Gastrocnemius medialis (tissue), 4 donors: ENCODE measurements at regions not wholly inside any gene's neighbourhood (a gene's known extent, or its start where the extent isn't known, plus 50 kb on each side); places are given as distances from the start of the nearest gene placed in this dataset.

Experiments used
- ATAC-seq, 2 donors: fragments of 150-250 bp; one replicate each; pipeline ENCODE4 v1.9.1; 2016
- DNase-seq, 2 donors: peaks; one replicate each; pipeline ENCODE4 v3.0.0-alpha.2; 2019
- H3K27ac ChIP-seq, 4 donors: fragments of 200-600 bp; sonication (generic); 1 replicate in 1 of 4; 2 replicates in 3 of 4; pipeline ENCODE4 v1.5.1; 2016 to 2018; ENCODE audit warnings: mild to moderate bottlenecking in 2 of 4, moderate library complexity in 1 of 4
- H3K27me3 ChIP-seq, 3 donors: fragments of 200-600 bp; sonication (generic) in 2 of 3; 1 replicate in 1 of 3; 2 replicates in 2 of 3; pipeline versions ENCODE4 v1.5.1 to v1.6.0; 2016 to 2019; ENCODE audit warnings: mild to moderate bottlenecking in 1 of 3, moderate library complexity in 1 of 3
- H3K36me3 ChIP-seq, 2 donors: fragments of 200-600 bp; sonication (generic) in 1 of 2; one replicate each; pipeline ENCODE4 v1.5.1; 2017 to 2018
- H3K4me1 ChIP-seq, 2 donors: fragments of 200-600 bp; sonication (generic) in 1 of 2; one replicate each; pipeline ENCODE4 v1.5.1; 2016 to 2017; ENCODE audit warnings: mild to moderate bottlenecking in 2 of 2
- H3K4me3 ChIP-seq, 4 donors: fragments of 200-600 bp; sonication (generic) in 3 of 4; 1 replicate in 1 of 4; 2 replicates in 3 of 4; pipeline ENCODE4 v1.5.1; 2016 to 2019; ENCODE audit warnings: mild to moderate bottlenecking in 2 of 4
- H3K9me3 ChIP-seq, 3 donors: fragments of 200-600 bp; sonication (generic) in 2 of 3; 1 replicate in 1 of 3; 2 replicates in 2 of 3; pipeline ENCODE4 v1.5.1; 2016 to 2019
- CTCF ChIP-seq, 5 experiments: fragments of 450-650 bp in 3 of 5; fragments of 200-600 bp in 2 of 5; sonication (generic) in 2 of 5; IDR thresholded peaks in 4 of 5; conservative IDR thresholded peaks in 1 of 5; 1 replicate in 4 of 5; 2 replicates in 1 of 5; pipeline ENCODE4 v1.5.1; 2016 to 2019; ENCODE audit warnings: antibody characterized with exemption in 5 of 5, mild to moderate bottlenecking in 3 of 5, moderate library complexity in 3 of 5
- POLR2A ChIP-seq, 2 donors: fragments of 450-650 bp; IDR thresholded peaks; one replicate each; pipeline ENCODE4 v1.6.1; 2017; ENCODE audit warnings: antibody characterized with exemption in 2 of 2, mild to moderate bottlenecking in 2 of 2, moderate library complexity in 2 of 2
- in situ Hi-C, 4 donors: fragments of 200-750 bp; cut with MboI; loops; one replicate each; pipeline versions ENCODE4 v1.15.0 to v1.8.0; 2017; ENCODE audit warnings: low sequenced_read_pairs in 4 of 4
- intact Hi-C: fragments of 100-400 bp; cut with DNase I; formaldehyde crosslinking; loops from one replicate; pipeline ENCODE4 v1.15.1; 2023; ENCODE audit warnings: low total_unique reads

- no peaks in the 10 kb centered on the region for H3K4me1 ChIP-seq
- in situ Hi-C loops (no loop called here), intact Hi-C loops (no loop called here)
- DNase-seq = no peak
- H3K27ac ChIP-seq = no peak overlapping the region
- no peak overlapping the region for H3K4me3 ChIP-seq
- ATAC-seq = no peak
- no peaks in the 10 kb centered on the region for H3K27me3 ChIP-seq
- H3K36me3 ChIP-seq = no peaks in the 10 kb centered on the region
- no peak for TF ChIP-seq CTCF (IDR thresholded peaks at IDR 0.05 in 4 of 5, conservative IDR thresholded peaks at IDR 0.05 in 1 of 5)
- TF ChIP-seq POLR2A (IDR thresholded peaks at IDR 0.05) = no peak
- no peaks in the 10 kb centered on the region for H3K9me3 ChIP-seq
These were observed 769.2 kb upstream of the EPHA5 start for GRCh38 chr4:66439508-66439907.

GRCh38 chr4:66433706-66434105, 763.4 kb upstream of the EPHA5 start:
- Histone ChIP-seq H3K27ac (no peak overlapping the region), H3K9me3 (no peaks in the 10 kb centered on the region), H3K36me3 (no peaks in the 10 kb centered on the region), H3K4me1 (no peaks in the 10 kb centered on the region), H3K4me3 (no peak overlapping the region), H3K27me3 (no peaks in the 10 kb centered on the region)
- TF ChIP-seq POLR2A (IDR thresholded peaks at IDR 0.05) (no peak), CTCF (IDR thresholded peaks at IDR 0.05 in 4 of 5, conservative IDR thresholded peaks at IDR 0.05 in 1 of 5) (no peak)
- intact Hi-C loops = no loop called here
- ATAC-seq (no peak), DNase-seq (no peak)
- in situ Hi-C loops = no loop called here

- DNase-seq (no peak), ATAC-seq (no peak)
- Histone ChIP-seq H3K9me3 (no peaks in the 10 kb centered on the region), H3K4me1 (no peaks in the 10 kb centered on the region), H3K27ac (no peak overlapping the region), H3K4me3 (no peak overlapping the region), H3K36me3 (no peaks in the 10 kb centered on the region), H3K27me3 (no peaks in the 10 kb centered on the region)
- TF ChIP-seq CTCF (IDR thresholded peaks at IDR 0.05 in 4 of 5, conservative IDR thresholded peaks at IDR 0.05 in 1 of 5) (no peak), POLR2A (IDR thresholded peaks at IDR 0.05) (no peak)
- in situ Hi-C loops = no loop called here
- intact Hi-C loops = no loop called here
These were observed 760.6 kb upstream of the EPHA5 start for GRCh38 chr4:66430856-66431255.

- TF ChIP-seq CTCF (IDR thresholded peaks at IDR 0.05 in 4 of 5, conservative IDR thresholded peaks at IDR 0.05 in 1 of 5) = no peak
- no peak for TF ChIP-seq POLR2A (IDR thresholded peaks at IDR 0.05)
- Histone ChIP-seq H3K36me3 (no peaks in the 10 kb centered on the region), H3K4me3 (no peak overlapping the region), H3K27me3 (no peaks in the 10 kb centered on the region), H3K4me1 (no peaks in the 10 kb centered on the region), H3K27ac (no peak overlapping the region), H3K9me3 (no peaks in the 10 kb centered on the region)
- DNase-seq (no peak), ATAC-seq (no peak)
- intact Hi-C loops (no loop called here), in situ Hi-C loops (no loop called here)
These were observed 759.0 kb upstream of the EPHA5 start for GRCh38 chr4:66429276-66429675.

- in situ Hi-C loops = no loop called here
These were observed 746.1 kb upstream of the EPHA5 start for GRCh38 chr4:66416425-66416824.

More at GRCh38 chr4:66416425-66416824, 746.1 kb upstream of the EPHA5 start:
- H3K36me3 ChIP-seq = no peaks in the 10 kb centered on the region
- no peak overlapping the region for H3K4me3 ChIP-seq
- H3K27me3 ChIP-seq = no peaks in the 10 kb centered on the region
- no peak overlapping the region for H3K27ac ChIP-seq
- intact Hi-C loops = no loop called here
- H3K4me1 ChIP-seq = no peaks in the 10 kb centered on the region
- H3K9me3 ChIP-seq = no peaks in the 10 kb centered on the region
- TF ChIP-seq POLR2A (IDR thresholded peaks at IDR 0.05) (no peak), CTCF (IDR thresholded peaks at IDR 0.05 in 4 of 5, conservative IDR thresholded peaks at IDR 0.05 in 1 of 5) (no peak)
- no peak for DNase-seq
- ATAC-seq = no peak
